ENCODE measurements at regions not wholly inside any gene's neighbourhood (a gene's known extent, or its start where the extent isn't known, plus 50 kb on each side); places are given as distances from the start of the nearest gene placed in this dataset.

GRCh38 chr20:48458003-48458377 lies 369.8 kb downstream of the PREX1 start:
- Histone ChIP-seq H3F3A (ENCODE audit: low read depth) (no peaks in the 10 kb centered on the region), H3K9me2 (replicated peaks; ENCODE audit: low read depth, low read length) (no peaks in the 10 kb centered on the region), H3K9ac (ENCODE audit: low read depth, low read length, poor library complexity, severe bottlenecking) (no peak overlapping the region), H3K4me3 (ENCODE audit: low read length, poor library complexity, severe bottlenecking) (no peak overlapping the region), H3K79me2 (ENCODE audit: insufficient read depth, low read length) (no peaks in the 10 kb centered on the region), H3K9me3 (ENCODE audit: insufficient read depth, low read depth, low read length) (no peaks in the 10 kb centered on the region), H3K4me1 (ENCODE audit: insufficient read depth, low read length, poor library complexity, severe bottlenecking) (no peaks in the 10 kb centered on the region), H3K4me2 (ENCODE audit: low read depth, low read length, poor library complexity, severe bottlenecking) (no peak overlapping the region), H4K20me1 (ENCODE audit: insufficient read depth, low read length, poor library complexity, severe bottlenecking) (no peaks in the 10 kb centered on the region), H3K27me3 (ENCODE audit: insufficient read depth, low read length, poor library complexity, severe bottlenecking) (no peaks in the 10 kb centered on the region), H2AFZ (ENCODE audit: low read length) (no peak overlapping the region), H3K36me3 (ENCODE audit: insufficient read depth, low read length) (no peaks in the 10 kb centered on the region)
- TF ChIP-seq CTCF (conservative IDR thresholded peaks at IDR 0.05; ENCODE audit: low read length) (no peak), EZH2phosphoT487 (IDR thresholded peaks at IDR 0.05; ENCODE audit: borderline replicate concordance) (no peak)

- no peaks in the 10 kb centered on the region for H3K9me2 ChIP-seq (replicated peaks; ENCODE audit: low read depth, low read length)
- no peaks in the 10 kb centered on the region for H3K9me3 ChIP-seq (ENCODE audit: insufficient read depth, low read depth, low read length)
- H3K27me3 ChIP-seq (ENCODE audit: insufficient read depth, low read length, poor library complexity, severe bottlenecking) = no peaks in the 10 kb centered on the region
- no peaks in the 10 kb centered on the region for H3F3A ChIP-seq (ENCODE audit: low read depth)
- no peaks in the 10 kb centered on the region for H4K20me1 ChIP-seq (ENCODE audit: insufficient read depth, low read length, poor library complexity, severe bottlenecking)
- H3K4me1 ChIP-seq (ENCODE audit: insufficient read depth, low read length, poor library complexity, severe bottlenecking) = no peaks in the 10 kb centered on the region
- H3K4me3 ChIP-seq (ENCODE audit: low read length, poor library complexity, severe bottlenecking) = no peak overlapping the region
- no peak overlapping the region for H3K4me2 ChIP-seq (ENCODE audit: low read depth, low read length, poor library complexity, severe bottlenecking)
- H3K36me3 ChIP-seq (ENCODE audit: insufficient read depth, low read length) = no peaks in the 10 kb centered on the region
- TF ChIP-seq CTCF (conservative IDR thresholded peaks at IDR 0.05; ENCODE audit: low read length) (no peak), EZH2phosphoT487 (IDR thresholded peaks at IDR 0.05; ENCODE audit: borderline replicate concordance) (no peak)
- H3K79me2 ChIP-seq (ENCODE audit: insufficient read depth, low read length) = no peaks in the 10 kb centered on the region
- H3K9ac ChIP-seq (ENCODE audit: low read depth, low read length, poor library complexity, severe bottlenecking) = no peak overlapping the region
- no peak overlapping the region for H2AFZ ChIP-seq (ENCODE audit: low read length)
Measured at GRCh38 chr20:48457193-48458002, 370.4 kb downstream of the PREX1 start.

- no peak overlapping the region for H2AFZ ChIP-seq (ENCODE audit: low read length)
- H3F3A ChIP-seq (ENCODE audit: low read depth) = no peaks in the 10 kb centered on the region
- H4K20me1 ChIP-seq (ENCODE audit: insufficient read depth, low read length, poor library complexity, severe bottlenecking) = no peaks in the 10 kb centered on the region
- no peaks in the 10 kb centered on the region for H3K79me2 ChIP-seq (ENCODE audit: insufficient read depth, low read length)
- H3K36me3 ChIP-seq (ENCODE audit: insufficient read depth, low read length) = no peaks in the 10 kb centered on the region
- H3K4me2 ChIP-seq (ENCODE audit: low read depth, low read length, poor library complexity, severe bottlenecking) = no peak overlapping the region
- no peak overlapping the region for H3K9ac ChIP-seq (ENCODE audit: low read depth, low read length, poor library complexity, severe bottlenecking)
- H3K9me2 ChIP-seq (replicated peaks; ENCODE audit: low read depth, low read length) = no peaks in the 10 kb centered on the region
- H3K9me3 ChIP-seq (ENCODE audit: insufficient read depth, low read depth, low read length) = no peaks in the 10 kb centered on the region
- H3K4me1 ChIP-seq (ENCODE audit: insufficient read depth, low read length, poor library complexity, severe bottlenecking) = no peaks in the 10 kb centered on the region
- no peak overlapping the region for H3K4me3 ChIP-seq (ENCODE audit: low read length, poor library complexity, severe bottlenecking)
- H3K27me3 ChIP-seq (ENCODE audit: insufficient read depth, low read length, poor library complexity, severe bottlenecking) = no peaks in the 10 kb centered on the region
- TF ChIP-seq EZH2phosphoT487 (IDR thresholded peaks at IDR 0.05; ENCODE audit: borderline replicate concordance) (no peak), CTCF (conservative IDR thresholded peaks at IDR 0.05; ENCODE audit: low read length) (no peak)
Measured at GRCh38 chr20:48456366-48457192, 371.2 kb downstream of the PREX1 start.
